DND-41 (cell line): ENCODE measurements at regions not wholly inside any gene's neighbourhood (a gene's known extent, or its start where the extent isn't known, plus 50 kb on each side); places are given as distances from the start of the nearest gene placed in this dataset.

ENCODE experiments used
- EZH2 ChIP-seq: IDR thresholded peaks from 3 replicates; pipeline ENCODE4 v1.6.1; 2012; ENCODE audit warnings: borderline replicate concordance, low read depth, mild to moderate bottlenecking, moderate library complexity, low read length, inconsistent platforms; ENCODE audit not compliant: severe bottlenecking
- TF ChIP-seq, protein P1 (sequence below): IDR thresholded peaks from 2 replicates; pipeline ENCODE4 v1.5.1; 2012; ENCODE audit warnings: borderline replicate concordance, low read length, moderate library complexity, mild to moderate bottlenecking; ENCODE audit not compliant: poor library complexity, severe bottlenecking; ENCODE audit errors: extremely low read depth

DNA sequence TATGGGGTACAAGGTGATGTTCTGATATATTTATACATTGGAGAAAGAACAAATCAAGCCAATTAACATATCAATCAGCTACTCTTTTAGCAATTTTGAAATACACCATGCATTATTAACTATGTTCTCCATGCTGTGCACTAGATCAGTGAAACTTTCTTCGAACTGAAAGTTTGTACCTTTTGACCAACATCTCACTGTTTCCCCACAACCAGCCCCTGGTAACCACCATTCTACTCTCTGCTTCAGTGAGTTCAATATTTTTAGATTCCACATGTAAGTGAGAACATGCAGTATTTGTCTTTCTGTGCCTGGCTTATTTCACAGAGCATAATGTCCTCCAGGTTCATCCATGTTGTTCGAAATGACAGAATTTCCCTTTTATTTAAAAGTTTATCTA is 246.1 kb upstream of the VCX start:
- TF ChIP-seq, protein P1, sequence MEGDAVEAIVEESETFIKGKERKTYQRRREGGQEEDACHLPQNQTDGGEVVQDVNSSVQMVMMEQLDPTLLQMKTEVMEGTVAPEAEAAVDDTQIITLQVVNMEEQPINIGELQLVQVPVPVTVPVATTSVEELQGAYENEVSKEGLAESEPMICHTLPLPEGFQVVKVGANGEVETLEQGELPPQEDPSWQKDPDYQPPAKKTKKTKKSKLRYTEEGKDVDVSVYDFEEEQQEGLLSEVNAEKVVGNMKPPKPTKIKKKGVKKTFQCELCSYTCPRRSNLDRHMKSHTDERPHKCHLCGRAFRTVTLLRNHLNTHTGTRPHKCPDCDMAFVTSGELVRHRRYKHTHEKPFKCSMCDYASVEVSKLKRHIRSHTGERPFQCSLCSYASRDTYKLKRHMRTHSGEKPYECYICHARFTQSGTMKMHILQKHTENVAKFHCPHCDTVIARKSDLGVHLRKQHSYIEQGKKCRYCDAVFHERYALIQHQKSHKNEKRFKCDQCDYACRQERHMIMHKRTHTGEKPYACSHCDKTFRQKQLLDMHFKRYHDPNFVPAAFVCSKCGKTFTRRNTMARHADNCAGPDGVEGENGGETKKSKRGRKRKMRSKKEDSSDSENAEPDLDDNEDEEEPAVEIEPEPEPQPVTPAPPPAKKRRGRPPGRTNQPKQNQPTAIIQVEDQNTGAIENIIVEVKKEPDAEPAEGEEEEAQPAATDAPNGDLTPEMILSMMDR, result no peak
- TF ChIP-seq EZH2, result no peak
